CD4-positive, alpha-beta T cell treated with Interleukin-15 for 4 hours (primary cell): ENCODE measurements at regions not wholly inside any gene's neighbourhood (a gene's known extent, or its start where the extent isn't known, plus 50 kb on each side); places are given as distances from the start of the nearest gene placed in this dataset.

Source experiments
- DNase-seq: peaks from one replicate; pipeline ENCODE4 v3.0.0-alpha.2; 2020; ENCODE audit warnings: low spot score

DNA sequence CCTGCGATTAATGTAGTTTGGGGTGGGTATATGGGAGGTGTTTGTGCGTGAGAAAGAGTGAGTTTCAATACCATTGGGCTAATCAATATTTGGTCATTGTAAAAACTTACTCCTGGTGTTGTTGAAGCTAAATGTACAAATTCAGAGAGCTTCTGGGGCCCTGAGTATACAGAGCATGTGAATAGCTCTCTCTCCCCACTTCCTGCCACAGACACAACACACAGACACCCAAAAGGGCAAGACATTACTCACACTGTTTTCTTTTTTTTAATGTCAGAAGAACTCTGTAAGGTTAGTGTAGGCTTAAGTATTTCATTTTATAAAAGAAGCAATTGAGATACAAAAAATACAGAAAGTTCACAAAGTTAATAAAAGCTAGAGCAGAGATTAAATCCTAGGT, 151.3 kb upstream of the KCNIP4 start:
- DNase-seq = no peak

DNA sequence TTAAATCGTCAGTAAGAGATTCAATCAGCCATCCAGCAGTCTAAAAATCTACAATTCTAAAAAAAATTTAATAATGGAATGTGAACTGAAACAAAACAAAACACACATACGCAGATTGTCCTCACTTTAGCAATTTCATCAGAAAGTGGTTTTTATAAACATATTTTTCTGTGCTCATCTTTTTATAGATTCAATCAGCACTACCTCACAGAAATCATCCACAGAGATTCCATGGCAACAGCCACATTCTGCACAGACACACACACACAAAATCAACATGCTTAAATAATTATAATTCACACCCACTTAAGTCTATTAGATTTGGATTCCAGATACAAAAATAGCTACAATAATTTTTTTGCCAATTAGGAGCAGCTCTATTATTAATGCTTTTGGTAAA, 149.0 kb upstream of the KCNIP4 start:
- no peak for DNase-seq

DNA sequence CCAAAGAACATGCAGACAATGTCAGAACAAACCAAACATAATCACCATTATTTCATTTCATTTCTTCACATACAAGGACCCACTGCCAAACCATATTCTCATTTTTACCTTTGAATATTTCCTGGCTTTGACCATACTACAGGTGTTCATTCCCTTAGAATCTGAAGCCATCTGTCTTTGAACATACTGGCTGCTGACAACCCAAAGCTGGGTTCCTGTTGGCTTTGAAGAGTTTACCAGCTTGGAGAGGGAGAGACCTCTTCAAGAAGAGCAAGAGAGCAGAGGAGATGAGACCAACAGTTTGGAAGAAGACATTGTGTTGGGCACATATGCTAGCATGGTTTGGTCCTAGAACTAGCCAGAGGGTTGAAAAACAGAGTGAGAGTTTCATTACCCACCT, 145.6 kb upstream of the KCNIP4 start:
- DNase-seq = no peak

DNA sequence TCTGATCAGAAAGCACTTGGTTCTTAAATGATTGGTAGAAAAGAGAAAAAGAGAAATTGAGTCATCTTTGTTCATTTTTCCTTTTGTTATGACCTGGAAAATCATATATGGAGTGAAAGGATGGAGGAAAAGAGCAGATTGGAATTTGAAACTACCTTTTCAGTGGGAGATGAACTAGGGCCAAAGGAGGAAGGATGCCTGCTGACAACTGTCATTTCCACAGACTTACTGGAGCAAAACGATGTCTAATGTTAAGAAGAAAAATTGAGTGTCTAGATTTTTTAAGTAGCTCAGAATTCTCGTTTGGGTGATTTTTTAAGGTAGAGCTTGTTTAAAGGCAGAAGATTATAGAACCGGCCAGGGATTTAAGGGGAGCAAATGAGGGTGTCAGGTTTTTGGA, 144.6 kb upstream of the KCNIP4 start:
- DNase-seq = no peak

DNA sequence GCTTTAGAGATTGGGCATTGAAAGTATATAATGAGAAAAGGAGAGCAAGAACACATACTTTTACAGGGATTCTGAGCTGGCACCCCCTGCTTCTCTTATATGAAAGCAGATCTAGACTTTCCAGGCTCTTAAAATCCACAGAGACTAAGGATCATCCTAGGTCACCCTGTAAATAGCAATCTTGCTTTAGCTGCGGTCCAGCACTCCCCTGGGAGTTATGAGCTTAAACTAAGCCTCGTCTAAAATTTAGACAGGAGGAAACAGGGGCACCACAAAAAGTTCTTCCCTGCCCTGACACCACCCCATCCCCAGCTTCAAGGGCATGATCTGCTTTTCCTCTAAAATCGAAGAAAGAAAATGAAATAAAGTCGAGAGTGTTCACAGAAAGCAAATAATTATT, 143.3 kb upstream of the KCNIP4 start:
- no peak for DNase-seq

DNA sequence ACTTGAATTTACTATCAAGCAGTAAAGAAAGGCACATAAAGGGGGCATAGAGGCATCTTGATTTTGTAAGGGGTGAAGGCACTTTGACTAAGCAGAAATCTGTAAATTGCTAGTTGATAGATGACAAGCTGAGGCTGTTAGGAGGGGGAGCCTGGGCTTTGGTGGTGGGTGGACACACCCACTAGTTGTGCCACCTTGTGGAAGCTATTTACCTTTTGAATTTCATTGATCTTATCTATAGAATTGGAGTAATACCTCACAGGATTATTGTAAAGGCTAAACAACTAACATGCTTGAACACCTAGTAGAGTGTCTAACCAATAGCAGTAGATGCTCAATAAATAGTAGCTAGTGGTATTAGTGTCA, 142.8 kb upstream of the KCNIP4 start:
- DNase-seq = no peak

DNA sequence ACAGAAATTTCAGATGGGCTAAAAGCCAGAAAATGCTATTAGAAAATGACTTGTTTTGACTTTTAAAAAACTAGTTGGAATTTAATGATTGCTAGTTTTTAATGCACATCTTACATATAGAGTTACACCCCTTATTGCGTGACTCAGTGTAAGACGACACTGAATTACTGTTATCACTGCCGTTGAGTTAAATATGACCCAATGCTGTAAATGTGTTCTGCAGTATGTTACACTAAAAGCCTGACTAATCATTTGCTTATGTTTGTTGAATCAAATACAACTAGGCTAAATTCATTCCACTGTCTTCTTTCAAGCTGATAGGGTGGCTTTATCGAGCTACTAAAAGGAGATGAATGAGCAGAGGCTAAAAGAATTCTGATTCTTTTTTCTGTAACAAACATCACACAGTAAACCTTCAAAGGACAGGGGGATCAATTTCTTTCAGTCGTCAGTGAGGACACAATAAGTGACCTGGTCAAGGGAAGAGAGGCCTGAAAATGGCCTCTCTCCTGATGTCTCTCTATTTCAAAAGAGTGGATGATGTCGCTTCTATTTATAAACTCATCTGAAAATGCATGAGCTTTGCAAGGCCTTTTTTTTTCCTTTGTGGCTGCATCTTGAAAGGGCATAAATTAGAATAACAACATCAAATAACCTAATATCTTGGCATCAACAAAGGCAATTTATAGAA, 142.2 kb upstream of the KCNIP4 start:
- no peak for DNase-seq

DNA sequence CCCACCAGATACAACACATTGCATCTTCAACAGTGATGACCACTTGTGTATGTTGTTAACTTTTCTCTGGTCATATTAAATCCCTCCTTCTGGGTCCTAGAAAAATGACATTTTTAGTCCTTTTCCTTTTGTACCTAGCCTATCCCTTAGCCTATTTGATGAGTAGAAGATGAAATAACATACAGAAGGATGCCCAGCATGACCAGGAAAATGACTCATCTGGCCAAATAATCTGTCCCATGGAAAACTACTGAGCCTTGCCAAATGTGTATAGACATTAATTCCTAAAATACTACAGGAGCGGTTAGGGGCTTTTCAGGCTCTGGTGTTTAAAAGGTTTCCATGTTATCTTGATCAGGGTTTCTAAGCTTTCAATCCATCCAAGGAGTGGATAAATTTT, 129.0 kb upstream of the KCNIP4 start:
- DNase-seq = no peak

DNA sequence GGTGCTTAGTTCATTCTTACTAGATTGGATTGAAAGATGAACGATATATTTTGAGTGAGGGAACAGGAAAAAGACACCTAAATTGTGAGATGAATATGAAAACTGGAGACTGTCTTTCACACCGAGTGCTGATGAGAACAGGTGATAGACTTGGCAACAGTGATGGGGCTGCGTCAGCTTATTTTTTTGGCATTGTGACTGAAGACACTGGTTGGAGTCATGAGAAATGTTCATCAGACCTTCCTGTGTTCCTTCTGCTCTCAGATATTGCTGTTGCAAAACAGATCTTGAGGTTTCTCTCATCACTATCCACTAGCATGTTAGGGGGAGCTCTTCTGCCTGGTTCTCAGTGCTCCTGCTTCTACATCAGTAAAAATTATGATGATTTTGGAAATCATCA, 124.2 kb upstream of the KCNIP4 start:
- no peak for DNase-seq

DNA sequence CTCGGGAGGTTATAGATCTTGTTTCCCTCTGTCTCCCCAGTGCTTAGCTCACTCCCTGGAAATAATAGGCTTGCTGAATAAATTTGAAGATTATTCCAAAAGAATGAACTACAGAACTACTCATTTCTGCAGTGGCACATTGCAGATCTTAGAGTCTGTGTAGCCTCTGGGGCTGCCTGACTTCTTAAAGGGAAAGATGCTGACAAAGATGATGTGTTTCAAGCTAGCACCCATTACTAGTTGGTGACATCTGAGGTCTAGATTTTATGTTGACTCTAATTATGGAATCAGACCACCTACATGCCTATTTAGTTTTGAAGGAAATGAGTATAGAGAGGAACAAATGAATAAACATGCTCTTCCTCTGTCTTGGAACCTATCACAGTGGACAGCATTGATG, 123.7 kb upstream of the KCNIP4 start:
- DNase-seq = no peak

DNA sequence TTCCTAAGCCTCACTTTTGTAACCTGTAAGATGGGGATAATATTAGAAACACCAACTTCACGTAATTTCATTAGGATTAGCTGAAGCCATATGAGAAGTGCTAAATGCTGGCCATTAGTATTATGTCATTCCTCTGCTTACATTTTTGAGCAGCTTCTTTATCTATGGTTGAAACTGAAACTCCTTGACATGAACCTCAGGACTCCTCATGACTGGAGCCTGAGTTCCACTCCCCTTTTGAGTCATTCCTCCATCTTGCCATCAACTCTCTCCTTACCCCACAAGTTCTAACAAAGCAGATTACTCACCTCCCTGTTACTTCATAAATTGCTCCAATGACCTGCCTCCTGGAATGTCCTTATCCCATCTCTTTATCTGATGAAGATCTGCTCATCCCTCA, 123.2 kb upstream of the KCNIP4 start:
- DNase-seq = no peak

DNA sequence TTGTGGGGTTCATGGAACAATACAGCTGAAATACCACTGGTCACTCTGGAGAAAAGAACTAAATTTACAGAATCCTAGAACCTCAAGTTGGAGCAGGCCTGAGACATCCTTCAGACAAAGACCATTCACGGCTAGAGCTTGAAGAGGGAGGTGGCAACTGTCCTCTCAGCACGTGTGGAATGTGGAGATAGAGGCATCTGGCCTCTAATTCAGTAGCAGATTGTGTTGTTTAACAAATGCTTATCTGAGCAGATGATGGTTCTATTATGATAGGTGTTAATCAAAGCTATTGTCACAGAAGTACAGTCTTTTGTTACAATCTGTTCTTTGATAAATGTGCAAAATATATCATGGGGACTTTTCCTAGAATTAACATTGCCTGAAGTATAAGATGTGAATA, 121.7 kb upstream of the KCNIP4 start:
- DNase-seq = no peak

DNA sequence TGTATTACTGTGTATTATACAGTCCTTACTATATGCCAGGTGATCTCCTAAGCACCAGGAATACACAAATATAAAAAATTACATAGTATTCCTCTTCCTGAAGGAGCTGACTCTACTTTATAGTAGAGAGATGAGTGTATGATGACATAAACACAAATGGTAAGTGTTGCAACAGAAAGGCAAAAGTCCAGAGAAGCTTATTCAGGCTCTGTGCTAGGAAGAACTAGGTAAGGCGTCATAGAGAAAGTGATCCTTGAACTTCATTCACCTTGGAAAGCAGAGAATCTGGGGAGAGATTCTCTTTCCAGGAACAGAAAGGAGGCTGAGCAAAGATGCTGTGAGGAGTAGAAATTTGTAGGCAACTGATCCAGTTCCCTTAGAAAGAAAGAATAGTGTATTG, 115.0 kb upstream of the KCNIP4 start:
- DNase-seq = no peak

DNA sequence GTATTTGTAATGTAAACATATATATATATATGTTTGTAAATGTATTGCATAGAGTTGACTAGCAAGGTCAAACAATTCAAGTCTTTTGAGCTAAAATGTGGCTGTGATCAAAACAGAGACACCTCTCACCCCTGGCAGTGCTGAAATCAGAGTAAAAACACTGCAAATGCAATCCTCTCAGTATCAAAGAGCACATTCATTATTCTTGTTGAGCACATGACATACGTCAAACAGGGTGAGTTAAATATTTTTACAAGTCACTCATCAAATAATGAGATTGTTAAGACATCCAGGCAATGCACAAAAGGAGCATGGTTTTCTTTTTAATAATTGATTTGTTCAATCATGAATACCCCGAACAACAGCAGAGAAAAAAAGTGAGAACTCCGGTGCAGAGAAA, 114.1 kb upstream of the KCNIP4 start:
- DNase-seq = no peak

DNA sequence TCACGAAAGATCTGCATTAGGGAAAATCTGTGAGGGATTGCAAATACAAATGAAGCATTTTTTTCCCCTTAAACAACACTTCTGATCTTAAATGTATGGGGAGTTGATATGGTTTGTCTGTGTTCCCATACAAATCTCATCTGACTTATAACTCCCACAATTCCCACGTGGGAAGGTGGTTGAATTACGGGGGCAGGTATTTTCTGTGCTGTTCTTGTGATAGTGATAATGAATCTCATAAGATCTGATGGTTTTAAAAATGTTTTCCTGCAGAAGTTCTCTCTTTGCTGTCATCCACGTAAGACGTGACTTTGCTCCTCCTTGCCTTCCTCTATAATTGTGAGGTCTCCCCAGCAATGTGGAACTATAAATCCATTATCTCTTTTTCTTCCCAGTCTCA, 107.4 kb upstream of the KCNIP4 start:
- DNase-seq = no peak

DNA sequence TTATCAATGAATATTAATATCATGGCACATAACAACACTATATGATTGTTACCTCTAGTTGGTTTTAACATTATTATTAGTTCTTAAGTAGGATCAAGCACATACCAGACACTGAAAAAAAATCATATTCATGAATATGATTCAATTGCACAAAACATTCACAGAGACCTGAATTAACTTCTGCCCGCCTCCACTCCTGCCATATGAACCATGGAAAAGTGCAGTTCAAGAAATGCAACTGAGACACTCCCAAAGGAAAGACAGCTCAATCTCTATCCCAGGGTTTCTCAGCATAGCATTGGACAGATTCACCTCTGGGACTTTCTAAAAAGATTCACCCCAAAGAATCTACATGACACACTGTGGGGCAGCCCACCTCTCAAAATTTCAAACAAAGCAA, 103.5 kb upstream of the KCNIP4 start:
- no peak for DNase-seq

DNA sequence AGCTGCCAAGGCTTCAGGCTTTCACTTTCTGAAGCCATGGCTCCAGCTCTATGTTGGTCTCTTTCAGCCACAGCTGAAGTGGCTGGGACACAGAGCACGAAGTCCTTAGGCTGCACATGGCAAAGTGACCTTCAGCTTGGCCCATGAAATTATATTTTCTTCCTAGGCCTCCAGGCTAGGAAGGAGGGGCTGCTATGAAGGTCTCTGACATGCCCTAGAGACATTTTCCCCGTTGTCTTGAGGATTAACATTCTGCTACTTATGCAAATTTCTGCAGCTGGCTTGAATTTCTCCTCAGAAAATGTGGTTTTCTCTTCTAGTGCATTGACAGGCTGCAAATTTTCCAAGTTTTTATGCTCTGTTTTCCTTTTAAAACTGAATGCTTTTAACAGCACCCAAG, 99.8 kb upstream of the KCNIP4 start:
- DNase-seq = no peak

DNA sequence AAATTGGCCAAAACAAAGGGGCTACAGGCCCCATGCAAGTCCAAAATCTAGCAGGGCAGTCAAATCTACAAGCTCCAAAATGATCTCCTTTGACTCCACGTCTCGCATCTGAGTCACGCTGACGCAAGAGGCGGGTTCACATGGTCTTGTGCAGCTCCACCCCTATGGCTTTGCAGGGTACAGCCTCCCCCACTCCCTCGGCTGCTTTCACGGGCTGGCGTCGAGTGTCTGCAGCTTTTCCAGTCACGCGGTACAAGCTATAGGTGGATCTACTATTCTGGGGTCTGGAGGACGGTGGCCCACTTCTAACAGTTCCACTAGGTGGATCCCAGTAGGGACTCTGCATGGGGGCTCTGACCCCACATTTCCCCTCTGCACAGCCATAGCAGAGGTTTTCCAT, 99.2 kb upstream of the KCNIP4 start:
- DNase-seq = no peak

DNA sequence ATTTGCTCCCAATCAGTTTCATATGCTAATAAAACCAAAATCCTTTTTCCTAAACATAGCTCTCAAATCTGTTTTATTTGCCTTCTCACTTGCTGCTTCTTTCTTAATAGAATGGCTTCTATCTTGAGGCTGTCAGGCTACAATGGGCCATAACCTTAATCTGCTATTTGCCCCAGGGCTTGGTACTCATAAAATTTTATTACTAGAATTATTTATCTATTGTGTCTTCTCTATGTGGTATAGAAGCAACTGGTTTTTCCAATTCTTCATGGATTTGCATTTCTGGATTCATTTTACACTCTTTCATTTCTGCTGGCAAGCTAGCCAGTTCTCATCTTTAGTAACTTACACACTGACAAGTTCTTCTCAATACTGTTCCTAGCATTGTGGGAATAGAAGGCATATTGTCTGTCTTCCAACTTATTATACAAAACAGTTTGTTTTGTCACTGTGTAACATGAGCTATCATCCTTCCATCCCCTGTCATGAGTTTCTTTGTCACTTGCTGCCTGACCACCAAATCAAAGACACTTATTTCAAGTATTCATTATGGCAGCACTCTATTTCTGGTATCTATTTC, 96.6 kb upstream of the KCNIP4 start:
- no peak for DNase-seq

DNA sequence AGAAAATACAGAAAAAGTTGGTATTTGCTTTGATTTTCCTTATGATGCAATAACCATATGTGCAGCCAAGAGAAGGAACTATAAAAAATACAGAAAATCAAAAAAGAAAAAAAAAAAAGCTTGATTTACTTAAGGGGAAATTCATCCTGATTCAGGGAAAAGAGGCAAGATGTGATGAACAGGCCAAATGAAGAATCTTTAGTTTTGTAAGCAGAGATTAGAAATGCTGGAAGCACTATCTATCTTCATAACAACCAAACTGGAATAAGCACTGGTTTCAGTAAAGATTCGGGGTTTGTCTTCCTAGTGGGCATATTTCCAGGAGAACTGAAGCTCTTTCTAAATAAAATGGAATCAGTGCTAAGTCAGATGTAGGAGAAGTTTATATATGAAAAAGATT, 82.9 kb upstream of the KCNIP4 start:
- DNase-seq = no peak

DNA sequence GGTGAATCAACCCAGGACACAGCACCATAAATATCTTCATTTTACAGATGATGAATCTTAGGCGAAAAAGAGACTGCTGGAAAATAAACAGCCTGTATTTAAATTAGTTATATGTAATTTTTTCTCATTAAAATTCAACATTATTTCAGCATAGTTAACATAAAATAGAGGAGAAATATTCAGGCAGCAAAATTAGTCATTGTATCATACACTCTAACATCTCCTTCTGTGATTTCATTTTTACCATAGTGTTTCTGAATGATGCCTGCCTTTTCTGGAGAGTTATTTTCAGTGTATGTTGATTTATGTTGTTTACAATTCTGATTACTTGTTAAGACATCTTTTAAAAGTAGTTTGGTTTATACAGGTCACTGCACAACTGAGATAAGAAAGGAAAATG, 82.3 kb upstream of the KCNIP4 start:
- DNase-seq = no peak

DNA sequence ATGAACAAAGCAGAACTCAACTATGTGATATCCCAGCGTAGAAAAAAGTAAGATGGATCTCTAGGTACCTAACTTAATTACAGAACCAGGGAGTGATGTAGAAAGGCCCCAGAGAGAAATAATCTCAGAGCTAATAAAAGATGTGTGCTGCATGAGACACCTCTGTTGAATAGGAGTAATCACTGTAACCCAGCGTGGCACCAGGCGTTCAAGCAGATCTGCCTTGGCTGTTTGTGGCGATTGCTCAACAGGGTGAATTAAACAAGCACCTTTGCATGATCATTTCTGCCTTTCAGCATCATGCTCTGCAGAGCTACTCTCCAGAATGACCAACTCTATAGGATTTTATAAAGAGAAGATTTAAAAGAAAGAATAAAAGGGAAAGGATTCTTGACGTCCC, 81.7 kb upstream of the KCNIP4 start:
- DNase-seq = no peak

DNA sequence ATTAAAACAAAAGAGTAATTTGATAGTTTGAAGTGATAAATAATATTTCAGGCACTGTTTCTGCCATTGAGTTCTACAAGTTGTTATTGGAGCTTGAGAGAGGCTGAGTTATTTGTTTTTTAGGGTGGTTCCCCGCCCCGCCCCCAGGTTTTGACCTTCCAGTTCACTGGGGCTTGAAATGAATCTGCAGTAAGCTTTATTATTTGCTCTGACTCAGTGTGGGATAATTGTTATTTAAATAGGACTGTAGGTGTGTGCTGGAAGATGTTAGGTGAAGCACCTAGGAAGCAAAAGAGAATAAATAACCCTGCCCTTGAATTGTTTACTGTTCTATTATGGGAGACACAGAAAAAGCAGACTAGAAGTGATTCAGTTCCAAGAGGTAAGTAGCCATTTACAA, 81.2 kb upstream of the KCNIP4 start:
- no peak for DNase-seq

DNA sequence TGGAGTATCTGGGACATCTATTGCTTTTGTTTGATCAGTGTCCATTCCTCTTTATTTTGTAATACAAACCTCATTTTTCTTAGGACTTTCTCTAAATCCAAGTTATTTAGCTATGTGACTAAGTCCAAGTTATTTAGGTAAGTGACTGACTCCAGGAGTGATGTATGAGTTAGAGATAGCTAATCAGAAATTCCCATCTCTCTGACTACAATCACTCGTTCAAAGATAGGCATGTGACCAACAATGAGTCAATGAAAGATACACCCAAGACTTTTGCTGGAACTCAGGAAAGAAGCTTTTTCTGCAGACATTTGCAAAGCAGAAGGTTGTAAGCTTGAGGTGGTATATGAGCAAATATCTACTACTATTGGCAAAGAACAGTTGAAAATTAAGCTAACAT, 72.5 kb upstream of the KCNIP4 start:
- DNase-seq = no peak

DNA sequence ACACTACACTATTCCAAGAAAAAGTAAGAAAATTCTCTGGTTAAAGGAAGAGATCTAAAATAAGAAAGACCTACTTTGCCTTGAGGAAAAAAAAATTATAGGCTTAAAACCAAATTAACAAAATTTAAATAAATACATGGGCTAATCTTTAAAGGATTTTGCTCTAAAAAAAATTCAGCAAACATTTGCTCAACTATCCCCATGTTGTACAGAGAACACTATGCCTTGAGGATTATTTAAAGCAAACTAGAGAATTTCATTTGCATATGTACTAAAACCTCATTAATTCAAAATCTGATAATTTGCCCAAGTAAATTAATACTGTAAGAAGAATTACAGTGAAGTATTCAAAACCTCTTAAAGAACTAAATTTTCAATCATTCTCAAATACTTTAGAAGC, 71.6 kb upstream of the KCNIP4 start:
- no peak for DNase-seq
